Hepatocyte (in vitro differentiated cells): ENCODE measurements at regions not wholly inside any gene's neighbourhood (a gene's known extent, or its start where the extent isn't known, plus 50 kb on each side); places are given as distances from the start of the nearest gene placed in this dataset.

Experiments used
- DNase-seq: peaks from one replicate; pipeline ENCODE4 v3.0.0-alpha.2; 2016; ENCODE audit warnings: low spot score
- H2AFZ ChIP-seq: fragments of 200-600 bp; sonication (generic); 2 replicates; pipeline ENCODE4 v1.6.0; 2016; ENCODE audit warnings: antibody characterized with exemption, mild to moderate bottlenecking
- H3K27ac ChIP-seq: fragments of 200-600 bp; sonication (generic); 2 replicates; pipeline ENCODE4 v1.5.1; 2016; ENCODE audit warnings: mild to moderate bottlenecking
- H3K27me3 ChIP-seq: fragments of 200-600 bp; sonication (generic); 2 replicates; pipeline ENCODE4 v1.6.1; 2016
- H3K36me3 ChIP-seq: fragments of 200-600 bp; sonication (generic); replicated peaks from 2 replicates; pipeline ENCODE4 v1.5.1; 2016; ENCODE audit warnings: low read depth; ENCODE audit not compliant: insufficient read depth
- H3K4me1 ChIP-seq: fragments of 200-600 bp; sonication (generic); 2 replicates; pipeline ENCODE4 v1.5.1; 2016; ENCODE audit warnings: mild to moderate bottlenecking, moderate library complexity; ENCODE audit not compliant: insufficient read depth
- H3K4me2 ChIP-seq: fragments of 200-600 bp; sonication (generic); 2 replicates; pipeline ENCODE4 v1.6.0; 2016
- H3K4me3 ChIP-seq: fragments of 200-600 bp; sonication (generic); 2 replicates; pipeline ENCODE4 v1.5.1; 2016; ENCODE audit warnings: mild to moderate bottlenecking
- H3K79me2 ChIP-seq: fragments of 200-600 bp; sonication (generic); 2 replicates; pipeline ENCODE4 v1.6.0; 2017; ENCODE audit warnings: mild to moderate bottlenecking
- H3K9me2 ChIP-seq: fragments of 200-600 bp; sonication (generic); replicated peaks from 2 replicates; pipeline ENCODE4 v1.6.0; 2017; ENCODE audit warnings: mild to moderate bottlenecking; ENCODE audit not compliant: insufficient read depth
- H3K9me3 ChIP-seq: fragments of 200-600 bp; sonication (generic); 2 replicates; pipeline ENCODE4 v1.5.1; 2016; ENCODE audit warnings: low read depth, mild to moderate bottlenecking
- H4K20me1 ChIP-seq: fragments of 200-600 bp; sonication (generic); 2 replicates; pipeline ENCODE4 v1.6.0; 2016; ENCODE audit warnings: mild to moderate bottlenecking; ENCODE audit not compliant: insufficient read depth, poor library complexity, severe bottlenecking
- EZH2 ChIP-seq: fragments of 200-600 bp; sonication (generic); IDR thresholded peaks from 2 replicates; pipeline ENCODE4 v1.6.1; 2016; ENCODE audit warnings: antibody characterized with exemption, mild to moderate bottlenecking, borderline replicate concordance
- EZH2phosphoT487 ChIP-seq: fragments of 200-600 bp; sonication (generic); IDR thresholded peaks from one replicate; pipeline ENCODE4 v1.6.1; 2018; ENCODE audit warnings: antibody characterized with exemption, mild to moderate bottlenecking, low read depth, moderate library complexity; ENCODE audit not compliant: unreplicated experiment, severe bottlenecking
- WGBS: methylation state at CpG from one replicate; pipeline ENCODE4 v1.1.6; 2016; ENCODE audit warnings: low lambda C conversion rate; ENCODE audit errors: missing lambda C conversion rate; 5-methylcytosine and 5-hydroxymethylcytosine counted together
- TF ChIP-seq, protein P1 (sequence below): fragments of 200-600 bp; sonication (generic); IDR thresholded peaks from 2 replicates; pipeline ENCODE4 v1.5.1; 2016; ENCODE audit warnings: antibody characterized with exemption, mild to moderate bottlenecking; ENCODE audit not compliant: poor library complexity

DNA sequence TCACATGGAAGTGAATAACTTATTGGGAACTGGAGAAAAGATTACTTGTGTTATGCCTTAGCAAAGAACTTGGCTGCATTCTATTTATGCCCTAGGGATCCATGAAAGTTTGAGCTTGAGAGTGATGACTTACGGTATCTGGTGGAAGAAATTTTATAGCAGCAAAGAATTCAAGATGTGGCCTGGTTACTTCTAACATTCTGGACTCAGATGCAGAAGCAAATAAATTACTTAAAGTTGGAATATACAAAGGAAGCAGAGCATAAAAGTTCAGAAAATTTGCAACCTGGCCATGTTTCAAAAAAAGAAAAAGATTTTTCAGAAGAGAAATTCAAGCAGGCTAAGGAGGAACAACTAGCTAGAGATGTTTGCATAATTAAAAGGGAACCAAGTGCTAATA lies 252.3 kb upstream of the WDFY3 start:
- H3K9me2 ChIP-seq, result no peaks in the 10 kb centered on the region
- TF ChIP-seq EZH2phosphoT487 (no peak), EZH2 (no peak)
- TF ChIP-seq, protein P1, sequence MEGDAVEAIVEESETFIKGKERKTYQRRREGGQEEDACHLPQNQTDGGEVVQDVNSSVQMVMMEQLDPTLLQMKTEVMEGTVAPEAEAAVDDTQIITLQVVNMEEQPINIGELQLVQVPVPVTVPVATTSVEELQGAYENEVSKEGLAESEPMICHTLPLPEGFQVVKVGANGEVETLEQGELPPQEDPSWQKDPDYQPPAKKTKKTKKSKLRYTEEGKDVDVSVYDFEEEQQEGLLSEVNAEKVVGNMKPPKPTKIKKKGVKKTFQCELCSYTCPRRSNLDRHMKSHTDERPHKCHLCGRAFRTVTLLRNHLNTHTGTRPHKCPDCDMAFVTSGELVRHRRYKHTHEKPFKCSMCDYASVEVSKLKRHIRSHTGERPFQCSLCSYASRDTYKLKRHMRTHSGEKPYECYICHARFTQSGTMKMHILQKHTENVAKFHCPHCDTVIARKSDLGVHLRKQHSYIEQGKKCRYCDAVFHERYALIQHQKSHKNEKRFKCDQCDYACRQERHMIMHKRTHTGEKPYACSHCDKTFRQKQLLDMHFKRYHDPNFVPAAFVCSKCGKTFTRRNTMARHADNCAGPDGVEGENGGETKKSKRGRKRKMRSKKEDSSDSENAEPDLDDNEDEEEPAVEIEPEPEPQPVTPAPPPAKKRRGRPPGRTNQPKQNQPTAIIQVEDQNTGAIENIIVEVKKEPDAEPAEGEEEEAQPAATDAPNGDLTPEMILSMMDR, result no peak
- 90% methylated on average over 1 of the region's 1 CpG for WGBS
- no peaks in the 10 kb centered on the region for H3K79me2 ChIP-seq
- H3K4me3 ChIP-seq, result no peak overlapping the region
- H3K27ac ChIP-seq, result no peak overlapping the region
- H3K36me3 ChIP-seq, result no peaks in the 10 kb centered on the region
- H3K4me1 ChIP-seq, result no peaks in the 10 kb centered on the region
- no peak for DNase-seq
- no peak overlapping the region for H2AFZ ChIP-seq
- no peak overlapping the region for H3K4me2 ChIP-seq
- no peaks in the 10 kb centered on the region for H3K9me3 ChIP-seq
- H4K20me1 ChIP-seq, result no peaks in the 10 kb centered on the region
- no peaks in the 10 kb centered on the region for H3K27me3 ChIP-seq

DNA sequence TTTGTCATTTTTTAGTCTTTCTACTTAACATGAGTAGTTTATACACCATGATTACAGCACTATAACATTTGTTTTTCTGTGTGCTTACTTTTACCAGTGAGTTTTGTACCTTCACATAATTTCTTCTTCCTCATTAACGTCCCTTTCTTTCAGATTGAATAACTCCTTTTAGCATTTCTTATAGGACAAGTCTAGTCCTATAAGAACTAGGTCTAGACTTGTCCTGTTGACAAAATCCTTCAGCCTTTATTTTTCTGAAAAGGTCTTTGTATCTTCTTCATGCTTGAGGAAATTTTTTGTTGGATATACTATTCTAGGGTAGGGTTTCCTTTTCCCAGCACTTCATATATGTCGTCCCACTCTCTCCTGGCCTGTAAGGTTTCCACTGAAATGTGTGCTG lies 253.3 kb upstream of the ARHGAP24 start:
- H3K4me1 ChIP-seq, result no peaks in the 10 kb centered on the region
- TF ChIP-seq, protein P1, result no peak
- no peak for TF ChIP-seq EZH2
- TF ChIP-seq EZH2phosphoT487, result no peak
- no peaks in the 10 kb centered on the region for H3K79me2 ChIP-seq
- no peak overlapping the region for H3K27ac ChIP-seq
- H4K20me1 ChIP-seq, result no peaks in the 10 kb centered on the region
- no peaks in the 10 kb centered on the region for H3K9me2 ChIP-seq
- no peak overlapping the region for H3K4me2 ChIP-seq
- H3K27me3 ChIP-seq, result no peaks in the 10 kb centered on the region
- WGBS, result 70% methylated on average over 2 of the region's 2 CpGs
- no peak overlapping the region for H3K4me3 ChIP-seq
- no peaks in the 10 kb centered on the region for H3K9me3 ChIP-seq
- H2AFZ ChIP-seq, result no peak overlapping the region
- no peaks in the 10 kb centered on the region for H3K36me3 ChIP-seq
- no peak for DNase-seq

DNA sequence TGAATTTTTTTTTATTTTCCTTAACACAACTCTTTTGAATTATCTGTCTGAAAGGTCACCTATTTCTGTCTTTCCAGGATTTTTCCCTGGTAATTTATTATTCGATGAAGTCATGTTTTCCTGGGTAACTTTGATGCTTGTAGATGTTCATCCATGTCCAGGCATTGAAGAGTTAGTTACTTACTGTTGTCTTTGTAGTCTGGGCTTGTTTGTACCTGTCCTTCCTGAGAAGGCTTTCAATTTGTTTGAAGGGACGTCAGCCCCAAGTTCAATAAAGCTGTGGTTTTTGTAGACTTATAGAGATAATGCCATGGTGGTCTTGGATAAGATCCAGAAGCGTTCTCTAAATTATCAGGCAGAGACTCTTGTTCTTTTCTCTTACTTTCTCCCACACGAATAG lies 252.4 kb upstream of the ARHGAP24 start:
- H3K4me3 ChIP-seq, result no peak overlapping the region
- H3K79me2 ChIP-seq, result no peaks in the 10 kb centered on the region
- no peak for DNase-seq
- H4K20me1 ChIP-seq, result no peaks in the 10 kb centered on the region
- TF ChIP-seq, protein P1, result no peak
- TF ChIP-seq EZH2, result no peak
- no peak for TF ChIP-seq EZH2phosphoT487
- H3K36me3 ChIP-seq, result no peaks in the 10 kb centered on the region
- no peaks in the 10 kb centered on the region for H3K27me3 ChIP-seq
- no peaks in the 10 kb centered on the region for H3K4me1 ChIP-seq
- WGBS, result 77% methylated on average over 4 of the region's 4 CpGs
- H3K4me2 ChIP-seq, result no peak overlapping the region
- no peaks in the 10 kb centered on the region for H3K9me3 ChIP-seq
- no peak overlapping the region for H3K27ac ChIP-seq
- no peaks in the 10 kb centered on the region for H3K9me2 ChIP-seq
- H2AFZ ChIP-seq, result no peak overlapping the region

DNA sequence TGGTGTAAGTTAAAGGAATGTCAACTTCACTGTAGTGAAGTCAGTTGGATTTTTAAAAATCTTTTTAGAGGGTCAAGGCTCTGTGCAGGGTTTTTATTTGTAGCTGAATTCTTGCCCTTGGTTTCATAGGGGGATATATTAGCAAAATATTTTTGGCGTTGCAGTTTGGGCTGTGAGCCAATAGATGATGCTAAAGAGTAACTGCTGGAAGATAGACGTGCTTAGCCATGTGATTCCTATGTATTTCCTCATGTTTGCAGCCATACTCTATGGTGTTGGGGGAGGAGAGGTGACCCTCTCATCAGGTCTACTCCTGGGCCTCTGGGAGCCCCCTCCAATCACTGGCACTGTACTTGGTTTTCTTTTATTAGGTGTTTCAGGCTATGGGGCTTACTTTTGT lies 246.7 kb upstream of the ARHGAP24 start:
- Histone ChIP-seq H3K36me3 (no peaks in the 10 kb centered on the region), H4K20me1 (no peaks in the 10 kb centered on the region), H3K4me2 (no peak overlapping the region), H2AFZ (no peak overlapping the region), H3K27ac (no peak overlapping the region), H3K4me1 (no peaks in the 10 kb centered on the region), H3K27me3 (no peaks in the 10 kb centered on the region), H3K4me3 (no peak overlapping the region), H3K9me2 (no peaks in the 10 kb centered on the region), H3K9me3 (no peaks in the 10 kb centered on the region), H3K79me2 (no peaks in the 10 kb centered on the region)
- 84% methylated on average over 2 of the region's 2 CpGs for WGBS
- no peak for DNase-seq
- TF ChIP-seq, protein P1, result no peak
- TF ChIP-seq EZH2 (no peak), EZH2phosphoT487 (no peak)
